ENCODE measurements at regions not wholly inside any gene's neighbourhood (a gene's known extent, or its start where the extent isn't known, plus 50 kb on each side); places are given as distances from the start of the nearest gene placed in this dataset.

- no peak for DNase-seq (ENCODE audit: low spot score)
- no peaks in the 10 kb centered on the region for H3K4me1 ChIP-seq (replicated peaks)
- H3K4me3 ChIP-seq: no peak overlapping the region
- no peaks in the 10 kb centered on the region for H3K27me3 ChIP-seq (replicated peaks; ENCODE audit: insufficient read depth)
- TF ChIP-seq, protein P1, sequence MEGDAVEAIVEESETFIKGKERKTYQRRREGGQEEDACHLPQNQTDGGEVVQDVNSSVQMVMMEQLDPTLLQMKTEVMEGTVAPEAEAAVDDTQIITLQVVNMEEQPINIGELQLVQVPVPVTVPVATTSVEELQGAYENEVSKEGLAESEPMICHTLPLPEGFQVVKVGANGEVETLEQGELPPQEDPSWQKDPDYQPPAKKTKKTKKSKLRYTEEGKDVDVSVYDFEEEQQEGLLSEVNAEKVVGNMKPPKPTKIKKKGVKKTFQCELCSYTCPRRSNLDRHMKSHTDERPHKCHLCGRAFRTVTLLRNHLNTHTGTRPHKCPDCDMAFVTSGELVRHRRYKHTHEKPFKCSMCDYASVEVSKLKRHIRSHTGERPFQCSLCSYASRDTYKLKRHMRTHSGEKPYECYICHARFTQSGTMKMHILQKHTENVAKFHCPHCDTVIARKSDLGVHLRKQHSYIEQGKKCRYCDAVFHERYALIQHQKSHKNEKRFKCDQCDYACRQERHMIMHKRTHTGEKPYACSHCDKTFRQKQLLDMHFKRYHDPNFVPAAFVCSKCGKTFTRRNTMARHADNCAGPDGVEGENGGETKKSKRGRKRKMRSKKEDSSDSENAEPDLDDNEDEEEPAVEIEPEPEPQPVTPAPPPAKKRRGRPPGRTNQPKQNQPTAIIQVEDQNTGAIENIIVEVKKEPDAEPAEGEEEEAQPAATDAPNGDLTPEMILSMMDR (IDR thresholded peaks at IDR 0.05): no peak
- TF ChIP-seq POLR2A (IDR thresholded peaks at IDR 0.05) (no peak), POLR2AphosphoS5 (IDR thresholded peaks at IDR 0.05) (no peak)
- H3K27ac ChIP-seq: no peak overlapping the region
- intact Hi-C loops (cut with DNase I): no loop called here
- H3K9me3 ChIP-seq: no peaks in the 10 kb centered on the region
- no peaks in the 10 kb centered on the region for H3K36me3 ChIP-seq
Observed at GRCh38 chr7:125085084-125085483, 155.5 kb upstream of the POT1 start.

DNA sequence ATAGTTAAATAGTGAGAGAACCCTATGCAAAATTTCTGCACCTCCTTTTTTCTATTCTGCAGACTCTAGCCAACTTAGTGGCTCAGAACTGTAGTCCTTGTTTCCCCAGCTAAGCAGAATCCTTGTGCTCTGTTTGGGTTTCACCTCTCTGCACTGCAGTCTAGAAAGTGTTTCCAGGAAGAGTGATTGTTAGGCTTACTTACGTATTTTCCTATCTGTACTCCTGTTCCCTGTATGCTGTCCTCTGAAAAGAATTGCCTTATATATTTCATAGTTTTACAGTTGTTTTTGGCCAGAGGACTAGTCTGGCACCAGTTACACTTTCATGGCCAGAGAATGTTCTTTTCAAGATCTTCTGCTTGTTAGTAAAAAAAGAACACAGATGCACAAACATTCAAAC is 154.6 kb upstream of the POT1 start:
- Histone ChIP-seq H3K4me3 (no peak overlapping the region), H3K27ac (no peak overlapping the region), H3K27me3 (replicated peaks; ENCODE audit: insufficient read depth) (no peaks in the 10 kb centered on the region), H3K4me1 (replicated peaks) (no peaks in the 10 kb centered on the region), H3K36me3 (no peaks in the 10 kb centered on the region), H3K9me3 (no peaks in the 10 kb centered on the region)
- intact Hi-C loops (cut with DNase I): no loop called here
- 21% methylated on average over 1 of the region's 1 CpG for WGBS
- no peak for DNase-seq (ENCODE audit: low spot score)
- TF ChIP-seq, protein P1 (IDR thresholded peaks at IDR 0.05): no peak
- TF ChIP-seq POLR2AphosphoS5 (IDR thresholded peaks at IDR 0.05) (no peak), POLR2A (IDR thresholded peaks at IDR 0.05) (no peak)

DNA sequence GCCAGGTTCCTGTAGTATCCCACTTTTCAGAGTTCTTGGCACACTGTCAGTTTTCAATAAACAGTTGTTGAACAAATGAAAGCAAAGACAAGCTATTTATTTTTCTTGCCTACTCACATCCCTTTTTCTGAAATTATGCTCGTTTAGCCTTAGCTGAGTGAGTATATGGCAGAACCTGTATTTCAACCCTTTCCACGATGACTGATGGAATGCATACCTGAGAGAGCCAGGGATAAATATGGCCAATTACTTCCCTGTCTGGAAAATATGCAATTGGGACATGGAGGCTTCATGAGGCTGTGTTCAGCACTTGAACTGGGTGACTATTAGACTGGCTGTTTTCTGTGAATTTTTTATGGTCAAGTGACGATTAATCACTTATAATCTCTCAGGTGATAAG is 144.5 kb upstream of the POT1 start:
- no peaks in the 10 kb centered on the region for H3K9me3 ChIP-seq
- intact Hi-C loops (cut with DNase I): no loop called here
- H3K27ac ChIP-seq: no peak overlapping the region
- H3K27me3 ChIP-seq (replicated peaks; ENCODE audit: insufficient read depth): no peaks in the 10 kb centered on the region
- H3K36me3 ChIP-seq: no peaks in the 10 kb centered on the region
- 36% methylated on average over 3 of the region's 3 CpGs for WGBS
- no peak for DNase-seq (ENCODE audit: low spot score)
- TF ChIP-seq, protein P1 (IDR thresholded peaks at IDR 0.05): no peak
- TF ChIP-seq POLR2A (IDR thresholded peaks at IDR 0.05) (no peak), POLR2AphosphoS5 (IDR thresholded peaks at IDR 0.05) (no peak)
- no peaks in the 10 kb centered on the region for H3K4me1 ChIP-seq (replicated peaks)
- no peak overlapping the region for H3K4me3 ChIP-seq

- no peak for DNase-seq (ENCODE audit: low spot score)
- Histone ChIP-seq H3K27me3 (replicated peaks; ENCODE audit: insufficient read depth) (no peaks in the 10 kb centered on the region), H3K27ac (no peak overlapping the region), H3K4me3 (no peak overlapping the region), H3K36me3 (no peaks in the 10 kb centered on the region), H3K9me3 (no peaks in the 10 kb centered on the region), H3K4me1 (replicated peaks) (no peaks in the 10 kb centered on the region)
- TF ChIP-seq, protein P1 (IDR thresholded peaks at IDR 0.05): no peak
- TF ChIP-seq POLR2A (IDR thresholded peaks at IDR 0.05): no peak
- no peak for TF ChIP-seq POLR2AphosphoS5 (IDR thresholded peaks at IDR 0.05)
- intact Hi-C loops (cut with DNase I): no loop called here
- 50% methylated on average over 1 of the region's 1 CpG for WGBS
Observed at GRCh38 chr7:125065546-125065945, 135.9 kb upstream of the POT1 start.

DNA sequence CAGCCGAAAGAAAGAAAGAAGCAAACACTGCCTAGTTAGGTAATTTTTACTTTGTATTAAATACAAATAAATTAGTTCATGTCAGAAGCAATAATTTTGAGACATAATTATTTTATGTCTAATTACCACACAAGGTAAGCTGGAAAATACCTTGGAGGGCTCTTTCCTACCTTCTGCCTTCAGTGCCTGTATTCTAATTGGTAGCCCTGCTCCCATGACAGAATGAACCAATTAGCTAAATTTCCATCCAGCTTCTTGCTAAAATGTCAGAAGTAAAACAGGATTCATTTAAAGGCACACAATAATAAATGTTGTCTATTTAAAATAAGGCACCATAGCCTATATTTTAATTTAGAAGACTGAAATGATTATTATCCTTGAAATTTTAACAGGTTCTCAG is 135.4 kb upstream of the POT1 start:
- no peaks in the 10 kb centered on the region for H3K9me3 ChIP-seq
- TF ChIP-seq, protein P1 (IDR thresholded peaks at IDR 0.05): no peak
- no peak for TF ChIP-seq POLR2AphosphoS5 (IDR thresholded peaks at IDR 0.05)
- TF ChIP-seq POLR2A (IDR thresholded peaks at IDR 0.05): no peak
- H3K27ac ChIP-seq: no peak overlapping the region
- intact Hi-C loops (cut with DNase I): no loop called here
- no peaks in the 10 kb centered on the region for H3K4me1 ChIP-seq (replicated peaks)
- no peaks in the 10 kb centered on the region for H3K27me3 ChIP-seq (replicated peaks; ENCODE audit: insufficient read depth)
- 90% methylated on average over 1 of the region's 1 CpG for WGBS
- H3K4me3 ChIP-seq: no peak overlapping the region
- H3K36me3 ChIP-seq: no peaks in the 10 kb centered on the region
- no peak for DNase-seq (ENCODE audit: low spot score)

Data from prostate gland (tissue), 2 donors.